Vagina (tissue), 2 donors: ENCODE measurements at regions not wholly inside any gene's neighbourhood (a gene's known extent, or its start where the extent isn't known, plus 50 kb on each side); places are given as distances from the start of the nearest gene placed in this dataset.

Experiments
- DNase-seq, 2 donors: peaks; one replicate each; pipeline ENCODE4 v3.0.0-alpha.2; 2017; ENCODE audit errors: extremely low spot score in 2 of 2
- H3K27ac ChIP-seq: fragments of 200-600 bp; sonication (generic); one replicate; pipeline ENCODE4 v1.5.1; 2019
- H3K27me3 ChIP-seq: fragments of 200-600 bp; sonication (generic); one replicate; pipeline ENCODE4 v1.5.1; 2019
- H3K36me3 ChIP-seq, 2 donors: fragments of 200-600 bp; sonication (generic); one replicate each; pipeline ENCODE4 v1.5.1; 2017 to 2019
- H3K4me1 ChIP-seq: fragments of 200-600 bp; sonication (generic); one replicate; pipeline ENCODE4 v1.5.1; 2019
- H3K4me3 ChIP-seq, 2 donors: fragments of 200-600 bp; sonication (generic); 1 replicate in 1 of 2; 2 replicates in 1 of 2; pipeline ENCODE4 v1.5.1; 2016 to 2019
- H3K9me3 ChIP-seq: fragments of 200-600 bp; sonication (generic); one replicate; pipeline ENCODE4 v1.5.1; 2019
- CTCF ChIP-seq, 3 experiments: fragments of 450-650 bp in 2 of 3; fragments of 200-600 bp in 1 of 3; sonication (generic) in 1 of 3; IDR thresholded peaks; one replicate each; pipeline ENCODE4 v1.5.1; 2017 to 2019; ENCODE audit warnings: antibody characterized with exemption in 3 of 3, mild to moderate bottlenecking in 2 of 3, moderate library complexity in 2 of 3
- POLR2A ChIP-seq, 2 donors: fragments of 450-650 bp; IDR thresholded peaks; one replicate each; pipeline ENCODE4 v1.6.1; 2017; ENCODE audit warnings: antibody characterized with exemption in 2 of 2, mild to moderate bottlenecking in 2 of 2, moderate library complexity in 2 of 2
- POLR2AphosphoS5 ChIP-seq, 2 donors: sonication (generic); formaldehyde crosslinking; IDR thresholded peaks; one replicate each; pipeline ENCODE4 v1.9.0; 2017; ENCODE audit warnings: antibody characterized with exemption in 2 of 2, mild to moderate bottlenecking in 2 of 2, low read depth in 1 of 2; ENCODE audit not compliant: insufficient read depth in 1 of 2
- intact Hi-C: fragments of 100-400 bp; cut with DNase I; formaldehyde crosslinking; loops from one replicate; pipeline ENCODE4 v1.15.1; 2023

GRCh38 chr1:217189362-217189761, 441.5 kb downstream of the GPATCH2 start:
- H3K27ac ChIP-seq = no peak overlapping the region
- TF ChIP-seq POLR2A (IDR thresholded peaks at IDR 0.05) (no peak), CTCF (IDR thresholded peaks at IDR 0.05) (no peak), POLR2AphosphoS5 (IDR thresholded peaks at IDR 0.05; ENCODE audit: insufficient read depth in 1 of 2, low read depth in 1 of 2) (no peak)
- H3K4me3 ChIP-seq = no peak overlapping the region
- no peaks in the 10 kb centered on the region for H3K9me3 ChIP-seq
- no peak for DNase-seq
- H3K4me1 ChIP-seq = no peaks in the 10 kb centered on the region
- H3K36me3 ChIP-seq = no peaks in the 10 kb centered on the region
- no peaks in the 10 kb centered on the region for H3K27me3 ChIP-seq
- intact Hi-C loops = no loop called here

- TF ChIP-seq CTCF (IDR thresholded peaks at IDR 0.05) (no peak), POLR2A (IDR thresholded peaks at IDR 0.05) (no peak)
- Histone ChIP-seq H3K27ac (no peak overlapping the region), H3K9me3 (no peaks in the 10 kb centered on the region), H3K36me3 (no peaks in the 10 kb centered on the region), H3K4me3 (no peak overlapping the region), H3K27me3 (no peaks in the 10 kb centered on the region), H3K4me1 (no peaks in the 10 kb centered on the region)
- no peak for DNase-seq
- intact Hi-C loops = no loop called here
Measured at GRCh38 chr1:217188280-217189237, 442.3 kb downstream of the GPATCH2 start.

- no peaks in the 10 kb centered on the region for H3K4me1 ChIP-seq
- intact Hi-C loops = no loop called here
- H3K9me3 ChIP-seq = no peaks in the 10 kb centered on the region
- TF ChIP-seq POLR2A (IDR thresholded peaks at IDR 0.05) = no peak
- TF ChIP-seq CTCF (IDR thresholded peaks at IDR 0.05) = no peak
- TF ChIP-seq POLR2AphosphoS5 (IDR thresholded peaks at IDR 0.05; ENCODE audit: insufficient read depth in 1 of 2, low read depth in 1 of 2) = no peak
- H3K4me3 ChIP-seq = no peak overlapping the region
- no peaks in the 10 kb centered on the region for H3K36me3 ChIP-seq
- no peak overlapping the region for H3K27ac ChIP-seq
- no peaks in the 10 kb centered on the region for H3K27me3 ChIP-seq
- DNase-seq = no peak
Measured at GRCh38 chr1:217186664-217187063, 444.2 kb downstream of the GPATCH2 start.

GRCh38 chr1:217184854-217185253, 446.0 kb downstream of the GPATCH2 start:
- Histone ChIP-seq H3K4me1 (no peaks in the 10 kb centered on the region), H3K36me3 (no peaks in the 10 kb centered on the region), H3K4me3 (no peak overlapping the region), H3K27me3 (no peaks in the 10 kb centered on the region), H3K9me3 (no peaks in the 10 kb centered on the region), H3K27ac (no peak overlapping the region)
- no peak for DNase-seq
- TF ChIP-seq POLR2A (IDR thresholded peaks at IDR 0.05) (no peak), POLR2AphosphoS5 (IDR thresholded peaks at IDR 0.05; ENCODE audit: insufficient read depth in 1 of 2, low read depth in 1 of 2) (no peak), CTCF (IDR thresholded peaks at IDR 0.05) (no peak)
- intact Hi-C loops = no loop called here

- DNase-seq = no peak
- Histone ChIP-seq H3K4me1 (no peaks in the 10 kb centered on the region), H3K36me3 (no peaks in the 10 kb centered on the region), H3K27ac (no peak overlapping the region), H3K4me3 (no peak overlapping the region), H3K9me3 (no peaks in the 10 kb centered on the region), H3K27me3 (no peaks in the 10 kb centered on the region)
- intact Hi-C loops = no loop called here
- TF ChIP-seq POLR2AphosphoS5 (IDR thresholded peaks at IDR 0.05; ENCODE audit: insufficient read depth in 1 of 2, low read depth in 1 of 2) (no peak), POLR2A (IDR thresholded peaks at IDR 0.05) (no peak), CTCF (IDR thresholded peaks at IDR 0.05) (no peak)
Measured at GRCh38 chr1:217182992-217183391, 447.9 kb downstream of the GPATCH2 start.
